ENCODE measurements at regions not wholly inside any gene's neighbourhood (a gene's known extent, or its start where the extent isn't known, plus 50 kb on each side); places are given as distances from the start of the nearest gene placed in this dataset.

DNA sequence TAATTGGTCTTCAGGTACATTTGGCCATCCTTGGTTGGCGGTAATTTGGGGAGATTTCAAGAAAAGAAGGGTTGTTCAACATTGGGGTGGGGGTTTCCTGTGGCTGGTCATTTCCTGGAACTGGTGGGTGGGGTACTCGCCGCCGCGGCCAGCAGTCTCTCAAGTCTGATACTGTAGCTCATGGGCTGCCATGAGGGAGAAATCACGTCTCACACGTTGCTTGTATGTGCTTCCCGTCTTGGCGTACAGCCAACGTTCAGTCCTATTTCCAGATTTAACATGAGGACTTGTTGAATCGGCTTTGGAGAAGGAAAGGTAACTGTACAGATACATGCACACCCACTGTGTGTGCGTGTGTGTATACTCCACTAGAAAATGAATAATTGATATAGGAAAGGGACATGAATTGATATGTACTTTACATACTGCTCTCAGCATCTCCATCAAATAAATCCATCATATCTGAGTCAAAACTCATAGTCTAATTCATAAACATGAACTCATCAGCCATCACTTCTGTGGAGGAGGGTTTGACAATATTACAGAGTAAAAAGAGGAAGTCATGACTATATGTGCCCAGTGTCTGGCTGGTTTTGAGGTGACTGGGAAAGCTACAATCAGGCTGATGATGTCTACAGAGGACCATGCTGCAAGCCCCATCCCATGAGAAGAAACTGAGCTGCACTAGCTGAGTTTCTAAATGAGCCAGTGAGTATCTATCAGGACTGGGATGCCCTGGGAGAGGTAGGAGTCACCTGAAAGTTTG lies 418.1 kb downstream of the TSHZ3 start:
- FAIRE-seq (no peak), DNase-seq (ENCODE audit: insufficient read length, low spot score) (no peak)
- TF ChIP-seq POLR2A (IDR thresholded peaks at IDR 0.05; ENCODE audit: low read depth, low read length) = no peak

DNA sequence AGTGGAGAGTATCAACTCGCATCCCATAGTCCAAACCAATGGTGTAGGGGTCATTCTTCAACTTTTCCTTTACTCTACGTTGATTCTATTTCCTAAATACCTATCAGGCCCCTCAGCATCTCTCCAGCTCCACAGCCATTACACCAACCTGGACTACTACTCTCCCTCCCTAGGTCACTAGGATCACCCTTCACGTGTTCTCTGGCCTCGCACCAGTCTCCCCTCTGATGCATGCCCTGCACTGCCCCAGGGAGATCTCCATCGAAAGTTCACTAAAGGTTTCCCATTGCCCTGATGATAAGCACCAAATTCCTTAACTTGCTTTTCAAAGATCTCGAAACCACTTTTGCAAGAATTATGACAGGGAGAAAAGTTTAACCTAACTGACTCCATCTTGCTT lies 421.5 kb downstream of the TSHZ3 start:
- DNase-seq (ENCODE audit: insufficient read length, low spot score) (no peak), FAIRE-seq (no peak)
- TF ChIP-seq SPI1 (IDR thresholded peaks at IDR 0.05; ENCODE audit: low read depth, low read length) = no peak
- no peak for TF ChIP-seq PAX5 (IDR thresholded peaks at IDR 0.05; ENCODE audit: insufficient read depth, low read length, severe bottlenecking)
- no peak for TF ChIP-seq TAF1 (IDR thresholded peaks at IDR 0.05; ENCODE audit: low read depth, low read length)
- no peak for TF ChIP-seq POLR2AphosphoS5 (IDR thresholded peaks at IDR 0.05; ENCODE audit: low read depth, low read length)
- no peak for TF ChIP-seq POU2F2 (IDR thresholded peaks at IDR 0.05; ENCODE audit: low read depth, low read length)
- TF ChIP-seq POLR2A (IDR thresholded peaks at IDR 0.05; ENCODE audit: low read depth, low read length) = no peak

DNA sequence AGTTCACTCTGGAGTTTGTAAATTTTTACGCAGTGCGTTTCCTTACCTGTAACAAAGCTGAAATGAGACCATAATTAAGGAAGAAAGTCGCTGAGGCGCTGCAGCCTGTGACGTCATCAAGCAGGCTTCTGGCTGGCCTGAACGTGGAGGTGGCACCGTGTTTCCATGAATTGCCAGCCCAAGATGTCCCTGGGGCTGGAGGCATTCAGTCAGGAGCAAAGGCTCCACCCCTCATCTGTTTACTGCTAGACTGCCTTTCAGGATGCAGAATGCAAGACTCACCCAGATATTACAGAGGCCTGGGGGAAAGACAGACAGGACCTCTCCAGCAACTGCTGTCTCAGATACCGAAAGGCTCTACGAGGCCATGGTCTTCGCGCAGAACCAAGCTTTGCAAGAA lies 424.6 kb downstream of the TSHZ3 start:
- DNase-seq (ENCODE audit: insufficient read length, low spot score) = no peak
- TF ChIP-seq POU2F2 (IDR thresholded peaks at IDR 0.05; ENCODE audit: low read depth, low read length) (no peak), POLR2AphosphoS5 (IDR thresholded peaks at IDR 0.05; ENCODE audit: low read depth, low read length) (no peak), SPI1 (IDR thresholded peaks at IDR 0.05; ENCODE audit: low read depth, low read length) (no peak), POLR2A (IDR thresholded peaks at IDR 0.05; ENCODE audit: low read depth, low read length) (no peak), TAF1 (IDR thresholded peaks at IDR 0.05; ENCODE audit: low read depth, low read length) (no peak), PAX5 (IDR thresholded peaks at IDR 0.05; ENCODE audit: insufficient read depth, low read length, severe bottlenecking) (no peak)
- no peak for FAIRE-seq

DNA sequence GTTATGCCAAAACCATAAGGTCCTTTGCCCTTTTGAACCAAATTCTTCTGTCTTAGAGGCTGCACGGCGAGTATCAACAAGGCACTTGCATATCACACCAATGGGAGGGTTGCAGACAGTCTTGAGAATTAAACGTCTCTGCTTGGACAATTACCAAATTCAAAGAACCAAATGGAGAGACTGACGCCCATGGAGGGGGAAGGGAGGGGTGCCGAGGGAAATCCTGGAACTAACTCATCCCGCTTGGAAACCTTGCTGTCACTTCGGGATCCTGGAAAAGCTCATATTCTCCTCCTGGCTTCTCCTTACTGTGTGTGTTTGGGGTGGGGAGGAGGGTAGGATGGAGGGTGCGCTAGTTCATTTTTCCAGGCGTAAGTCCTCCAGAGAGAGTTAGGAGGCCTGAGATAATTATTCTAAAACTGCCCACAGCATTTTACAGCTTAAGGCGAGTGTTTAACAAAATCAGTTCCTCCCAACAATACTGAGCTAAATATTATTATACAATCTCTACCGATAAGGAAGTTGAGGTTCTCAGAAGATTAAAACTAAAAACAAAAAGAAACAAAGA lies 425.1 kb downstream of the TSHZ3 start:
- FAIRE-seq = no peak
- no peak for DNase-seq (ENCODE audit: insufficient read length, low spot score)
- TF ChIP-seq TAF1 (IDR thresholded peaks at IDR 0.05; ENCODE audit: low read depth, low read length) (no peak), SPI1 (IDR thresholded peaks at IDR 0.05; ENCODE audit: low read depth, low read length) (no peak), POLR2A (IDR thresholded peaks at IDR 0.05; ENCODE audit: low read depth, low read length) (no peak), PAX5 (IDR thresholded peaks at IDR 0.05; ENCODE audit: insufficient read depth, low read length, severe bottlenecking) (no peak), POLR2AphosphoS5 (IDR thresholded peaks at IDR 0.05; ENCODE audit: low read depth, low read length) (no peak), POU2F2 (IDR thresholded peaks at IDR 0.05; ENCODE audit: low read depth, low read length) (no peak)

DNA sequence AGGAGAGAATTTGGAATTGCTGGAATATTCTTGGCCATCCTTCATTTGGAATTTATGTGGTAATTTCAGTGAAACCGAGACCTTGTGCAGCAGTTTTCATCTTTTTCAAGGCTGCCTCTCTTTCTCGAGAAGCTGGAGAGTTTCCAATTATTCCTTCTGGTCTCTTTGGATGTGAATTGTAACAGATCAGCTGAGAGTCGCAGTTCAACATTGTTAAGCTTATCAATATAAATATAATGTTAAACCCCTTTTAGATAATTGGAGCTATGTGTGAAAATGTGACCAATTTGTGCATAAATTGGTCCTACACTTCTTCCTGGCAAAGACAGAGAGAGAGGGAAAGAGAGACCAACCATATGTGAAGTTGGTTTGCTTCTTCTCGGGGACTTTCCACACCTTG lies 425.6 kb downstream of the TSHZ3 start:
- no peak for DNase-seq (ENCODE audit: insufficient read length, low spot score)
- FAIRE-seq = no peak
- no peak for TF ChIP-seq SPI1 (IDR thresholded peaks at IDR 0.05; ENCODE audit: low read depth, low read length)
- no peak for TF ChIP-seq PAX5 (IDR thresholded peaks at IDR 0.05; ENCODE audit: insufficient read depth, low read length, severe bottlenecking)
- TF ChIP-seq TAF1 (IDR thresholded peaks at IDR 0.05; ENCODE audit: low read depth, low read length) = no peak
- no peak for TF ChIP-seq POLR2AphosphoS5 (IDR thresholded peaks at IDR 0.05; ENCODE audit: low read depth, low read length)
- TF ChIP-seq POU2F2 (IDR thresholded peaks at IDR 0.05; ENCODE audit: low read depth, low read length) = no peak
- no peak for TF ChIP-seq POLR2A (IDR thresholded peaks at IDR 0.05; ENCODE audit: low read depth, low read length)

DNA sequence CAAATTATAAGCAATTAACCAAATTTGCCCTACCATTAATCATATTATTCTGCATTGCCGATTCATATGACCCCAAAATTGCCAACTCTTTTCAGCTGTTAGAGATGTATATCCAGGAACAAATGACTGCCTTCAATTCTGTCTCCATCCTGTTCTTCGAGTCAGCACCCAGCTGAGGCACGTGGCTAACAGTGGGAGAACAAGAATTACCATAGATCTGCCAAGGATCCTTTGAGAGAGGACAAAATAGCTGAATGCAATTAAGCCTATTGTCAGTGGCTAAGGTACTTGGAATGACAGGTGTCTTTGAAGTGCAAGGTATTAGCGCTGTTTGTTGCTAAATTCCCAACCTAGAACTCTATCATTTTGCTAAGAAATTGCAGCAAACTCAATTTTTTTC lies 426.1 kb downstream of the TSHZ3 start:
- TF ChIP-seq POLR2AphosphoS5 (IDR thresholded peaks at IDR 0.05; ENCODE audit: low read depth, low read length) (no peak), SPI1 (IDR thresholded peaks at IDR 0.05; ENCODE audit: low read depth, low read length) (no peak), TAF1 (IDR thresholded peaks at IDR 0.05; ENCODE audit: low read depth, low read length) (no peak), POLR2A (IDR thresholded peaks at IDR 0.05; ENCODE audit: low read depth, low read length) (no peak), PAX5 (IDR thresholded peaks at IDR 0.05; ENCODE audit: insufficient read depth, low read length, severe bottlenecking) (no peak), POU2F2 (IDR thresholded peaks at IDR 0.05; ENCODE audit: low read depth, low read length) (no peak)
- DNase-seq (ENCODE audit: insufficient read length, low spot score) (no peak), FAIRE-seq (no peak)

DNA sequence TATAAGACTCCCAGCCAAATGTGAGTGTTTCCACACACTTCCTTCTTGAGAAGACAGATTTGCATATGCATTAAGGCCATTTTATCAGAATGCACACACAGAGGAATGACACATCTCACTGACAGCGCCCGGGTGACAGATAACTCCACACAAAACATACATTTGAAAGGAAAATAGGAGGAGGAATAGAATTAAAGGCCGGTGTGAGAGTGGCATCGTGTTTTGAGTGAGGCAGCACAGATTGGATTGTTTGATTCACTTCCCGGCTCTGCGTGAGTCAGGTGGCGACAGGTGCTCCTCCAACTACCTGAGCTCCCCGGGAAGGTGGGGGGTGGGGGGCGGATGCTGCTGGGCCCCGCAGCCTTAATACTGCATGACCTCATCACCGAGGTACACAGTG lies 429.0 kb downstream of the TSHZ3 start:
- FAIRE-seq (no peak), DNase-seq (ENCODE audit: insufficient read length, low spot score) (no peak)
- TF ChIP-seq POLR2AphosphoS5 (IDR thresholded peaks at IDR 0.05; ENCODE audit: low read depth, low read length) = no peak
- TF ChIP-seq PAX5 (IDR thresholded peaks at IDR 0.05; ENCODE audit: insufficient read depth, low read length, severe bottlenecking) = no peak
- no peak for TF ChIP-seq TAF1 (IDR thresholded peaks at IDR 0.05; ENCODE audit: low read depth, low read length)
- no peak for TF ChIP-seq SPI1 (IDR thresholded peaks at IDR 0.05; ENCODE audit: low read depth, low read length)
- TF ChIP-seq POU2F2 (IDR thresholded peaks at IDR 0.05; ENCODE audit: low read depth, low read length) = no peak
- TF ChIP-seq POLR2A (IDR thresholded peaks at IDR 0.05; ENCODE audit: low read depth, low read length) = no peak

DNA sequence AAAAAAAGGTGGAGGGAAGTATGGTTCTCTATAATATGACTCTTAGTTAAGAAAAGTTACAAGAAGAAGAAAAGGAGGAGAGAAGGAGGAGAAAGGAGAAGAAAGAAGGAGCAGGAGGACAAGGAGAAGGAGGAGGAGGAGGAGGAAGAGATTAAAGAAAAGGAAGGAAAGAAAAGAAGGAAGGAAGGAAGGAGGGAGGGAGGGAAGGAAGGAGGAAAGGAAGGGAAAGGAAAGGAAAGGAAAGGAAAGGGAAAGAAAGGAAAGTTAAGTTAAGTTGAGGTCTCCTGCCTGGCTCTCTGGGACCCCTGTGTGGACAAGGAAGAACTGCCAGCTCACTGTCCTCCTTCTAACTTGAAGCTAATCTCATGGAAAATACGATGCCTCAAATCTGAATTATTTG lies 429.5 kb downstream of the TSHZ3 start:
- no peak for DNase-seq (ENCODE audit: insufficient read length, low spot score)
- TF ChIP-seq SPI1 (IDR thresholded peaks at IDR 0.05; ENCODE audit: low read depth, low read length) = no peak
- TF ChIP-seq TAF1 (IDR thresholded peaks at IDR 0.05; ENCODE audit: low read depth, low read length) = no peak
- TF ChIP-seq PAX5 (IDR thresholded peaks at IDR 0.05; ENCODE audit: insufficient read depth, low read length, severe bottlenecking) = no peak
- TF ChIP-seq POLR2A (IDR thresholded peaks at IDR 0.05; ENCODE audit: low read depth, low read length) = no peak
- FAIRE-seq = no peak

DNA sequence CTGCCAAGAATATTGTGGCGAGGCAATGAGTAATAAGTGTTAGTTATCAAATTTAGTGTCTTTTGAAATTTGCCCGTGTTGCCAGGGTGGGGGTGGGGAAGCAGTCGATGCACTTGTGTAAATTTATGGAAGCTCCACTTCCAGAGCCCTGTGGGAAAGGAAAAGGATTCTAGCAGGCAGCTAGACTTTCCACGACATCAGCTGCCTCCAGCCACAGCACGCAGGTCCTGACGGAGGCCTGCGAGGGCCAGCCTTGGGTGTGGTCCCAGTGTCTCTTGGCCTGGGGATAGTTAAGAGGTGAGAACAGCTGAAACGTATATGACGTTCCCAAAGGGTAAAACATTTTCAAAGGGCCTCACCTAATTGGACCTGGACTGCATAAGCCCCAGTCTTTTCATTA lies 433.0 kb downstream of the TSHZ3 start:
- DNase-seq (ENCODE audit: insufficient read length, low spot score) = no peak
- FAIRE-seq = no peak
- TF ChIP-seq POLR2A (IDR thresholded peaks at IDR 0.05; ENCODE audit: low read depth, low read length) (no peak), PAX5 (IDR thresholded peaks at IDR 0.05; ENCODE audit: insufficient read depth, low read length, severe bottlenecking) (no peak), POLR2AphosphoS5 (IDR thresholded peaks at IDR 0.05; ENCODE audit: low read depth, low read length) (no peak), TAF1 (IDR thresholded peaks at IDR 0.05; ENCODE audit: low read depth, low read length) (no peak), SPI1 (IDR thresholded peaks at IDR 0.05; ENCODE audit: low read depth, low read length) (no peak), POU2F2 (IDR thresholded peaks at IDR 0.05; ENCODE audit: low read depth, low read length) (no peak)

DNA sequence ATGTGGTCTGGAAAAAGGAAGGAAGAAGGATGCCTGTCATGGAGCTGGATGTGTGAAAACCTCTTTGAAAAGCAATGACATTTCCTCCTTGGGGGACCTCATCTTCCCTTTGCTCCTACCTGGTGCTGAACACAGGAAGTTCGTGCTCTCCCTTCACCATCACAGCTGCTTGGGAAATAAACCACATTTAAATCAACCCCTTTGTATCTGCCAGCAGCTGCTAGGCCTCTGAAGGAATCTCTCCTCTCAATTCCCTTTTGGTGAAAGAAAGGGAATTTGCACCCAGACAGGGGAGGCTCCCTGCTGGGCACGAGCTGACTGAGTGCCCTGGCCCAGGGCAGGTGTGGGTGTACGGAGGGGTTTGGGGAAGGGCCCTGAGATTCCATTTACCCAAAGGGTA lies 437.7 kb downstream of the TSHZ3 start:
- TF ChIP-seq SPI1 (IDR thresholded peaks at IDR 0.05; ENCODE audit: low read depth, low read length) = no peak
- no peak for TF ChIP-seq PAX5 (IDR thresholded peaks at IDR 0.05; ENCODE audit: insufficient read depth, low read length, severe bottlenecking)
- no peak for DNase-seq (ENCODE audit: insufficient read length, low spot score)
- no peak for FAIRE-seq
